ENCODE measurements at regions not wholly inside any gene's neighbourhood (a gene's known extent, or its start where the extent isn't known, plus 50 kb on each side); places are given as distances from the start of the nearest gene placed in this dataset.

GRCh38 chr3:11914041-11914440 lies 67.4 kb upstream of the TAMM41 start:
- TF ChIP-seq CTCF (IDR thresholded peaks at IDR 0.05; ENCODE audit: insufficient read depth, low read length) (no peak), GABPA (IDR thresholded peaks at IDR 0.05; ENCODE audit: low read depth) (no peak), POLR2AphosphoS5 (IDR thresholded peaks at IDR 0.05; ENCODE audit: low read depth) (no peak)

All from HL-60 (cell line).